HG03066 (cell line): ENCODE measurements at regions not wholly inside any gene's neighbourhood (a gene's known extent, or its start where the extent isn't known, plus 50 kb on each side); places are given as distances from the start of the nearest gene placed in this dataset.
"Not testable (repeated sequence)": the region's sequence is repeated elsewhere in the genome, so short reads cannot be mapped to it uniquely, and the experiment has no call there.

Experiments used
- ATAC-seq: cut with Tn5 transposase; IDR thresholded peaks from one replicate; pipeline ENCODE4 v1.9.1; 2021; ENCODE audit warnings: low read depth; ENCODE audit not compliant: unreplicated experiment

- no peak for ATAC-seq
These were observed 393.2 kb upstream of the SPAG17 start for GRCh38 chr1:118578276-118578675.

DNA sequence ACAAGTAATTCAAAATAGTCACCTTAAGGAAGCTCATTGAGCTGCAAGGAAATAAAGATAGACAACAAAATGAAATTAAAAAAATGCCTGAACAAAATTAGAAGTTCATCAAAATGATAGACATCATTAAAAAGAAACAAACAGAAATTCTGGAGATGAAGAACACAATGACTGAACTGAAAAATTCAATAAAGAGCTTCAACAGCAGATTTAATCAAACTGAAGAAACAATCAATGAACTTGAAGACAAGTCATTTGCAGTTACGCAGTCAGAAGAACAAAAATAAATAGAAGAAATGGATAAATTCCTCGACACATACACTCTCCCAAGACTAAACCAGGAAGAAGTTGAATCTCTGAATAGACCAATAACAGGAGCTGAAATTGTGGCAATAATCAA, 390.0 kb upstream of the SPAG17 start:
- ATAC-seq, result no peak

GRCh38 chr1:118564961-118565703, 380.1 kb upstream of the SPAG17 start:
- no peak for ATAC-seq

GRCh38 chr1:118563981-118564951, 379.2 kb upstream of the SPAG17 start:
- peak; percentile 85 for ATAC-seq

GRCh38 chr1:118558933-118559332, 373.9 kb upstream of the SPAG17 start:
- no peak for ATAC-seq

- ATAC-seq, result no peak
These were observed 371.9 kb upstream of the SPAG17 start for GRCh38 chr1:118556936-118557335.

DNA sequence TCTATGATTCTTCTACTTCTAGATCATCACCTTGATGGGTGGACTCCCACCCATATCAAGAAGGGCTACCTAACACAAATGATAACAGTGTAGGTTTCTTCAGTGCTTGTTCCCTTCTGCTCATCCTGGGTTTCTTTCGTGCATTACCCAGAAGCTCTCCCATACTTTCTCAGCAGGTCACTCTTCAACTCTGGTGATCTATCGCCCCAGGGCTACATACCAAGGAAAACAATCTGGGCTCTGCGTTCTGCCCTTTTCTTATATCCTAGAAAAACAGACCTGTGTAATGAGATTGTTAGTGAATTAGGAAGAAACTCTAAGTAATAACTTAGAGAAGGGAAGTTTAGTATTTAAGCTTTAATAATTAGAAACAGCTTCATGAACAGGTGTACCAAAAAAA, 370.6 kb upstream of the SPAG17 start:
- no peak for ATAC-seq

- no peak for ATAC-seq
These were observed 350.9 kb upstream of the SPAG17 start for GRCh38 chr1:118535901-118536300.

DNA sequence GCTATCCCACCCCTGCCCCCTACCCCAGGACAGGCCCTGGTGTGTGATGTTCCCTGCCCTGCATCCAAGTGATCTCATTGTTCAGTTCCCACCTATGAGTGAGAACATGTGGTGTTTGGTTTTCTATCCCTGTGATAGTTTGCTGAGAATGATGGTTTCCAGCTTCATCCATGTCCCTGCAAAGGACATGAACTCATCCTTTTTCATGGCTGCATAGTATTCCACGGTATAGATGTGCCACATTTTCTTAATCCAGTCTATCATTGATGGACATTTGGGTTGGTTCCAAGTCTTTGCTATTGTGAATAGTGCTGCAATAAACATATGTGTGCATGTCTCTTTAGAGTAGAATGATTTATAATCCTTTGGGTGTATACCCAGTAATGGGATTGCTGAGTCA, 326.9 kb upstream of the SPAG17 start:
- ATAC-seq, result not testable (repeated sequence)

DNA sequence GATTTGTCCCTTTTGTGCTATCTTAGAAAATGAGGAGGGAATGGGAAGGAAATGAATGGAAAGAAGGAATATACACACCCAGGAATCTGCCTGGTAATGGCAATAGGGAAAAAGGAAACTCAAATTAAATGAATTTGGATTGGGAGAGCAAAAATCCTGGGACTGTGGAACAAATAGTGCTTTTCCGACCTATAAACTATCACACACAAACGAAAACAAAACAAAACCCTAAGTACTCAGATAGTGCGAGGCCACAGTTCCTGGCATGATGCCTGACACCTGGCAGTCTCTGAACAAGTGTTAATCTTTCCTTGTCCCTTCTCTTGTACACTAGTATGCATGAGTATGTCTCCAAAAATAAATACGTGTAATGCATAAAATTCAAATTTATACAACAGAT, 319.8 kb upstream of the SPAG17 start:
- no peak for ATAC-seq

GRCh38 chr1:118504221-118504644, 319.2 kb upstream of the SPAG17 start:
- no peak for ATAC-seq

DNA sequence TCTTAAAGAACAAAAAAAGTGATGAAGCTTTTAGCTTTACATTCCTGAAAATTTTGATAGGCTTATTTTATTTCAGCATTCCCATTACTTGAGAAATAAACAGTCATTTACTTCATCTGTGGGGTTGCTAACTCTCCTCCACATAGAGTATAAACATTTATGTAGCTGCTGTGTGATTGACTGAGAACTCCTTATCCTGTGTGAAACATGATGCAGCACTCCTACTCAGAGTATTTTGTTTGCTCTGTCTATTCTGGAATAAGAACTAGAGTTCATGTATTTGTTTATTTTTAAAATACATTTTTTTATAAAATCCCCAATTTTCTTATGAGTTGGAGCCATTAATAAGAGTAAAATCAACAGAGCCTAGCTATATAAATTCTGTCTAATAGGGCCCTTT, 318.7 kb upstream of the SPAG17 start:
- no peak for ATAC-seq

GRCh38 chr1:118494998-118495397, 310.0 kb upstream of the SPAG17 start:
- ATAC-seq, result no peak

GRCh38 chr1:118488787-118489186, 303.8 kb upstream of the SPAG17 start:
- no peak for ATAC-seq

DNA sequence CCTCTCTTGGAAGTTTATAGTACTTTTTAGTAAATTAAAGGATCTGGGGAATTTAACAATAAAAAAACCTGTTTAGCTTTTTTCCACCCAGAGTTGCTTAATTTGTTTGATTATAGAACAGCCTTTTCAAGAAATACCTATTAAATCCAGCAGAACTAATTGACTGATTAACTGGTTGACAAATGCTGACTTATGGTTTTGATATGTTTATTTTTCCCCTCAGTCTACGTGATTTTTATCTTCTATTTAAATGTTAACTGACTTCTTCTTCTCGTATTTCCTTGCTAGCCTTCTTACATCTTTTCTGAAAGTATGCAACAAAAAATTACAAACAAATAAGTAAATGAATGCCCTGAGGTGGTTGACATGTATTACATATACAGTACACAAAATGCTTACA, 302.9 kb upstream of the SPAG17 start:
- ATAC-seq, result no peak

GRCh38 chr1:118487091-118487490, 302.1 kb upstream of the SPAG17 start:
- ATAC-seq, result no peak

- ATAC-seq, result no peak
These were observed 301.2 kb upstream of the SPAG17 start for GRCh38 chr1:118486199-118486598.

GRCh38 chr1:118485757-118486156, 300.7 kb upstream of the SPAG17 start:
- ATAC-seq, result no peak

DNA sequence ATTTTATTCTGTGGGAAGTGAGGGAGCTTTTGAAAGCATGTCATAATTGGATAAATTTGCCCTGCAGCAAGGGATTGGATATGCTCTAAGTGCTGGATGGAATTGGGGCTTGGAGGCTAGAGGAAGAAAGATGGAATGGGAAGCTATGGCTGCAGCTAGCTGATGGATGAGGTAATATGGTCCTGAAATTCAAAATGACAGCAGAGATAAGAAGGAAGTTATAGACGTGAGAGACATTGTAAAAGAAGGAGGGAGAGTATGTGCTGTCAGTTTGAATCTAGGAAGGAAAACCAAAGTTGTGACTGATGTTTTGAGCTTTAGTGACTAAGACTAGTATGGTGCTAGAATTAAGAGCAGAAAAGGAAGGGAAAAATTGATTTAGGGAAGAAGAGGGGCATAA, 299.9 kb upstream of the SPAG17 start:
- ATAC-seq, result no peak

DNA sequence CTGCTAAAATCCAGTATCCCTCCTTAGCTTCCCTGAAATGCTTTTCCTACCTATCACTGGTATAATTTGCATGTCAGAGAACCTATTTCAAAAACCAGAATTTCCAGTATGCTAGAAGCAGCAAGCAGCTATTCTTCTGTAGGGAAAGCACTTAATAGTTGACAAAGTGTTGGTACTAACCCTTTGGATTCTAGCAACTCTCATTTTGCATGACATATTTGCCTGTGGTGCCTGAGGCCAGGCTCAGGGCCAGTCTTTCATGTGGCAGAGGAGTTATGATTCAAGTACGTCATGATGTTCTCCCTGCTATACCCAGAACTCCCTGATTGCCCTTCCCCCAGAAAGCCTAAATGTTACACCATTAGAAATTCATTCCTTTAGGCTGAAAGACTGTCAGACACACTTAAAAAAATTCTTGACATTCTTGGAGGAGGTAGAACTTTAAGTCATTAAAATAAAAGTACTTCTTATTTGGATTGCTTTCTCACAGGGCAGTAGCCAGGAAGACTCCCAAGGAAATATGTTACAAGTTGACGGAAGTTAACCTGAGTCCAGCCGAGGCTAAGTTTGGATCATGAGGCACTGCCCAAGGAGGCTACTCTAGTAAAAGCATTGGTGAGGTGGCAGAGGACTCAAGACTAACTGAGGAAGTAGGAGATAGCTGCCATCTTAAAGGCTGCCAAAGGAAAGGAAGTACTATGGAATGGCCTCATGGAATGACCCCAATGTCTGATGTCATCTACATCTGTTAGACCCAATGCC, 298.4 kb upstream of the SPAG17 start:
- no peak for ATAC-seq

GRCh38 chr1:118481126-118481525, 296.1 kb upstream of the SPAG17 start:
- ATAC-seq, result no peak
